Activated naive CD8-positive, alpha-beta T cell treated with anti-CD3 and anti-CD28 coated beads, Interleukin-2, amount 10 ng/mL, durations not matched to agents 7 days and 5 days (primary cell): ENCODE measurements at regions not wholly inside any gene's neighbourhood (a gene's known extent, or its start where the extent isn't known, plus 50 kb on each side); places are given as distances from the start of the nearest gene placed in this dataset.
"Not testable (repeated sequence)": the region's sequence is repeated elsewhere in the genome, so short reads cannot be mapped to it uniquely, and the experiment has no call there.

Source experiments
- ATAC-seq: fragments of 150-1000 bp; cut with Tn5 transposase; one replicate; pipeline ENCODE4 v1.10.0; 2021; ENCODE audit warnings: low read depth, moderate library complexity
- POLR2A ChIA-PET: fragments of 350-600 bp; sonication (Branson Sonifier 250); formaldehyde crosslinking; loops from one replicate; lab custom pipeline; 2021; ENCODE audit warnings: antibody characterized with exemption; lab: Charles Lee
- DNase-seq: peaks from one replicate; pipeline ENCODE4 v3.0.0; 2021
- H3K27ac Mint-ChIP-seq: one replicate; pipeline ENCODE4 v1.8.0; 2022; ENCODE audit warnings: mild to moderate bottlenecking, mixed read lengths
- H3K27me3 Mint-ChIP-seq: one replicate; pipeline ENCODE4 v1.8.0; 2022; ENCODE audit warnings: mild to moderate bottlenecking, moderate library complexity, mixed read lengths
- H3K36me3 Mint-ChIP-seq: one replicate; pipeline ENCODE4 v1.8.0; 2021; ENCODE audit warnings: mild to moderate bottlenecking, mixed read lengths
- H3K4me1 Mint-ChIP-seq: one replicate; pipeline ENCODE4 v1.8.0; 2021; ENCODE audit warnings: mixed read lengths
- H3K4me3 Mint-ChIP-seq: one replicate; pipeline ENCODE4 v1.8.0; 2022; ENCODE audit warnings: mild to moderate bottlenecking, moderate library complexity, mixed read lengths
- H3K9me3 Mint-ChIP-seq: one replicate; pipeline ENCODE4 v1.8.0; 2021; ENCODE audit warnings: mixed read lengths

- no peak overlapping the region for H3K4me3 Mint-ChIP-seq
- H3K36me3 Mint-ChIP-seq, result no peaks in the 10 kb centered on the region
- DNase-seq (no peak), ATAC-seq (no peak)
- peaks cover 2% of the 10 kb centered on the region for H3K27me3 Mint-ChIP-seq
- no peaks in the 10 kb centered on the region for H3K9me3 Mint-ChIP-seq
- POLR2A ChIA-PET, result no interaction called here
- H3K4me1 Mint-ChIP-seq, result peaks cover 5% of the 10 kb centered on the region
- H3K27ac Mint-ChIP-seq, result no peak overlapping the region
Observed at GRCh38 chr10:90088024-90088317, 386.6 kb downstream of the KIF20B start.

GRCh38 chr10:90089719-90090118 is 388.3 kb downstream of the KIF20B start:
- peaks cover 5% of the 10 kb centered on the region for H3K4me1 Mint-ChIP-seq
- no peaks in the 10 kb centered on the region for H3K36me3 Mint-ChIP-seq
- ATAC-seq (no peak), DNase-seq (no peak)
- POLR2A ChIA-PET, result no interaction called here
- H3K27me3 Mint-ChIP-seq, result peaks cover 2% of the 10 kb centered on the region
- H3K9me3 Mint-ChIP-seq, result no peaks in the 10 kb centered on the region
- H3K27ac Mint-ChIP-seq, result no peak overlapping the region
- H3K4me3 Mint-ChIP-seq, result no peak overlapping the region

DNA sequence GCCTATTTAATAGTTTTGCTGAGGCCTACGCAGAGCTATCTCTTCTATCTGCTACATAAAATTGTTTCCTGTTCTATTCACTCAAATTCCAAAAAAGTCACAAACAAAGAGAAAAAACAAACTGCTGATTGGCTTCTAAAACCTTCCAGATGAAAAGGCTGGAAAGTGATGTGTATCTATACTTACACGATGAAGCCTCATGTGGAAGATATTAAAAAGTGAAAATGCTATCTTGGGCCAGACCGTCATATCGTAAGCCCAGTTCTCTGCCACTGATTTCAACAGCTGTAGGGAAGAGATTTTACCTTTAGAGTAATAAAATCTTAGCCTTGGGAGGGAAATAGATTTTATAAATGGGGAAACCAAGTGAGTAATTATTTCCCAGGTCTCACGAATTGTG is 394.8 kb downstream of the KIF20B start:
- Mint-ChIP-seq H3K4me1 (no peaks in the 10 kb centered on the region), H3K9me3 (no peaks in the 10 kb centered on the region), H3K36me3 (no peaks in the 10 kb centered on the region), H3K27me3 (peaks cover 7% of the 10 kb centered on the region), H3K4me3 (no peak overlapping the region), H3K27ac (no peak overlapping the region)
- POLR2A ChIA-PET, result no interaction called here
- DNase-seq, result no peak
- ATAC-seq, result no peak

DNA sequence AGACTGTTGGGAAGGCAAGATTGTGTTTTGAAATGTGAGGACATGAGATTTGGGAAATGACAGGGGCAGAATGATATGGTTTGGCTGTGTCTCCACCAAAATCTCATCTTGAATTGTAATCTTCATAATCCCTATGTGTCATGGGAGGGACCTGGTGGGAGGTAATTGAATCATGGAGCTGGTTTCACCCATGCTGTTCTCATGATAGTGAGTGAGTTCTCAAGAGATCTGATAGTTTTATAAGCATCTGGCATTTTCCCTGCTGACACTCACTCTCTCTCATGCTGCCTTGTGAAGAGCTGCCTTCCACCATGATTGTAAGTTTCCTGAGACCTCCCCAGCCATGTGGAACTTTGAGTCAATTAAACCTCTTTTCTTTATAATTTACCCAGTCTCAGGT is 406.2 kb downstream of the KIF20B start:
- H3K4me3 Mint-ChIP-seq, H3K27ac Mint-ChIP-seq, DNase-seq, POLR2A ChIA-PET, ATAC-seq, H3K4me1 Mint-ChIP-seq, H3K9me3 Mint-ChIP-seq, H3K36me3 Mint-ChIP-seq, H3K27me3 Mint-ChIP-seq: not testable (repeated sequence)

DNA sequence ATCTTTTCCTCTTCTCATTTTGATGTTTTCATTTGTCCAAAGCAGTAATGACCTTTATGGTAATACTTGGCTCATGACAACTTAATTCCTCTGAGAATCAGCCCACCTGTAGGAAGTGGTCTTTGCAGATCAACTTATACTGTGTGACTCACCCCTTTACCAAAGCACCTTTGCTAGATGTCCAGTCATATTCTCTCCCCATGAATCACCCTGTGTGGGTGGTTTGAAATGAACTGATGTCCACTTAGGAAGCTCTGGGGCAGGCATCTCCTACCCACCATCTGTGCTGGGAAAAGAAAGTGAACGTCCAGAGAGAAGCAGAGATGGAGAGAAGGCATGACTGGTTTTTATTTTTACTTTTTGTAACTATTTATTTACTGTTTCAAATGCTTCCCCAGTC is 410.3 kb downstream of the KIF20B start:
- no peak for ATAC-seq
- Mint-ChIP-seq H3K27ac (no peak overlapping the region), H3K4me3 (no peak overlapping the region), H3K4me1 (no peaks in the 10 kb centered on the region), H3K36me3 (no peaks in the 10 kb centered on the region), H3K27me3 (no peaks in the 10 kb centered on the region), H3K9me3 (peaks cover 1% of the 10 kb centered on the region)
- POLR2A ChIA-PET, result no interaction called here
- DNase-seq, result no peak

- Mint-ChIP-seq H3K4me1 (no peaks in the 10 kb centered on the region), H3K9me3 (peaks cover 4% of the 10 kb centered on the region), H3K27ac (no peak overlapping the region), H3K4me3 (no peak overlapping the region), H3K27me3 (no peaks in the 10 kb centered on the region), H3K36me3 (no peaks in the 10 kb centered on the region)
- DNase-seq (no peak), ATAC-seq (no peak)
- POLR2A ChIA-PET, result no interaction called here
Observed at GRCh38 chr10:90112681-90113080, 411.3 kb downstream of the KIF20B start.

DNA sequence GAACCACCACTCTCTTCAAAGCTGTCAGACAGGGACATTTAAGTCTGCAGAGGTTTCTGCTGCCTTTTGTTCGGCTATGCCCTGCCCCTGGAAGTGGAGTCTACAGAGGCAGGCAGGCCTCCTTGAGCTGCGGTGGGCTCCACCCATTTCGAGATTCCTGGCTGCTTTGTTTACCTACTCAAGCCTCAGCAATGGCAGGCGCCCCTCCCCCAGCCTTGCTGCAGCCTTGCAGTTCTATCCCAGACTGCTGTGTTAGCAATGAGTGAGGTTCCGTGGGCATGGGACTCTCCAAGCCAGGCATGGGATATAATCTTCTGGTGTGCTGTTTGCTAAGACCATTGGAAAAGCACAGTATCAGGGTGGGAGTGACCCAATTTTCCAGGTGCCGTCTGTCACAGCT is 417.2 kb downstream of the KIF20B start:
- H3K27me3 Mint-ChIP-seq, H3K27ac Mint-ChIP-seq, DNase-seq, POLR2A ChIA-PET, H3K4me1 Mint-ChIP-seq, H3K4me3 Mint-ChIP-seq, ATAC-seq, H3K36me3 Mint-ChIP-seq: not testable (repeated sequence)
- H3K9me3 Mint-ChIP-seq, result peaks cover 10% of the 10 kb centered on the region

GRCh38 chr10:90119631-90120280 is 418.4 kb downstream of the KIF20B start:
- H3K4me3 Mint-ChIP-seq, H3K4me1 Mint-ChIP-seq, H3K27ac Mint-ChIP-seq, DNase-seq, POLR2A ChIA-PET, H3K36me3 Mint-ChIP-seq, H3K27me3 Mint-ChIP-seq, ATAC-seq: not testable (repeated sequence)
- H3K9me3 Mint-ChIP-seq, result peaks cover 10% of the 10 kb centered on the region

- H3K36me3 Mint-ChIP-seq, result no peaks in the 10 kb centered on the region
- no peak for ATAC-seq
- peaks cover 3% of the 10 kb centered on the region for H3K9me3 Mint-ChIP-seq
- no peak overlapping the region for H3K4me3 Mint-ChIP-seq
- H3K27me3 Mint-ChIP-seq, result no peaks in the 10 kb centered on the region
- POLR2A ChIA-PET, result interaction anchor here (0.7 kb wide), 1 partner anchor 291 kb away, joined by 3 read pairs; no protein-coding TSS in a partner anchor
- no peak overlapping the region for H3K27ac Mint-ChIP-seq
- no peaks in the 10 kb centered on the region for H3K4me1 Mint-ChIP-seq
- no peak for DNase-seq
Observed at GRCh38 chr10:90125456-90126255, 424.3 kb downstream of the KIF20B start.

GRCh38 chr10:90126256-90126595 is 424.8 kb downstream of the KIF20B start:
- Mint-ChIP-seq H3K27ac (no peak overlapping the region), H3K27me3 (no peaks in the 10 kb centered on the region), H3K4me3 (no peak overlapping the region), H3K9me3 (peaks cover 2% of the 10 kb centered on the region), H3K4me1 (no peaks in the 10 kb centered on the region), H3K36me3 (no peaks in the 10 kb centered on the region)
- POLR2A ChIA-PET, result no interaction called here
- no peak for ATAC-seq
- DNase-seq, result no peak

- Mint-ChIP-seq H3K27ac (no peak overlapping the region), H3K27me3 (no peaks in the 10 kb centered on the region), H3K9me3 (peaks cover 7% of the 10 kb centered on the region), H3K36me3 (no peaks in the 10 kb centered on the region), H3K4me3 (no peak overlapping the region), H3K4me1 (no peaks in the 10 kb centered on the region)
- POLR2A ChIA-PET, result no interaction called here
- DNase-seq, result no peak
- ATAC-seq, result no peak
Observed at GRCh38 chr10:90130321-90131086, 429.1 kb downstream of the KIF20B start.

DNA sequence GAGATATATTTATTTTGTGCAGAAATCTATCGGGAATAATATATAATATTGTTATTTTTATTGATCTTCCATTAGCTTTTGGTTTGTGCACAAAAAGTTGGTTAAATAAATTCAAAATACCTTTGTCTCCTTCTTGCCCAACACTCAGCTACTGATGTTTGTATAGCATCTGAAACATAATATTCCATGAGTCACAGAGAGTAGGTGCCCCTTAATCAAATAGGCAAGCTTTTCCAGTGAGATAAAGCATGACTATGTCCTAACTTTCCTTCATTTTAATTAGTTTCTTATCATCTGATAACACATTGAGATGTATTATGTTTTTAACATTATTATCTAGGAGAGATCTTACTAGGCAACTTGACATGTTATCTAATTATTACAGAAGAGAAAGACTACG is 432.2 kb downstream of the KIF20B start:
- POLR2A ChIA-PET, result no interaction called here
- Mint-ChIP-seq H3K4me3 (no peak overlapping the region), H3K9me3 (peaks cover 16% of the 10 kb centered on the region), H3K36me3 (no peaks in the 10 kb centered on the region), H3K27ac (no peak overlapping the region), H3K4me1 (no peaks in the 10 kb centered on the region), H3K27me3 (no peaks in the 10 kb centered on the region)
- DNase-seq, result no peak
- no peak for ATAC-seq

DNA sequence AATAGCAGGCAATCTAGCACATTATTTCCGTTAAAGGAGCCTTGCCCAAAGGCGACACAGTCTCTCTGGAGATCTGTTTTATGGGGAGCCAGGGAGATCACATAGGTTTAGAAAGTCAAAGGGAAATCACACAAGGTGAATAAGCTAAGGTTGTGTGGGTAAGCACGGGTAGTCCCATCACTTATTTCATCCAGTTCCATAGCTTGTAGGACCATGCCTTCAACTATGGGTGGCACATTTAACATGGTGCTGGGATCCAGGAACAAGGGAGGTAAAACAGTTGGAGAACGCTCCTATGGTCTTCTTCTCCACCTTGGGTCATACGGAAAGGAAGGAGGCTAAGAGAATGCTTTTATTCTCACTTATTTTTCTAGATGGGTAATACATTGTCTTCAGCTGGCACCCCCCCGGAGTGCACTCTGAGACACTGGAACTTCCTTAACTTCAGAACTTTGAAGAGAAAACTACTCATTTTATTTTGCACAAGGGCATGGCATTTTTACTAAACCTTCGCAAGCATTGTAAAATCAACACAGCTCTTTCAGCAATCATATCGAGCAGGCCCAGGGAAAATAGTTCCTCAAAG is 435.4 kb downstream of the KIF20B start:
- DNase-seq, result no peak
- POLR2A ChIA-PET, result no interaction called here
- no peak overlapping the region for H3K4me3 Mint-ChIP-seq
- ATAC-seq, result no peak
- H3K4me1 Mint-ChIP-seq, result no peaks in the 10 kb centered on the region
- H3K9me3 Mint-ChIP-seq, result peaks cover 12% of the 10 kb centered on the region
- H3K27me3 Mint-ChIP-seq, result no peaks in the 10 kb centered on the region
- no peak overlapping the region for H3K27ac Mint-ChIP-seq
- no peaks in the 10 kb centered on the region for H3K36me3 Mint-ChIP-seq
